Tibial nerve (tissue), 3 donors: ENCODE measurements at regions not wholly inside any gene's neighbourhood (a gene's known extent, or its start where the extent isn't known, plus 50 kb on each side); places are given as distances from the start of the nearest gene placed in this dataset.

Experiments
- CTCF ChIP-seq, 5 experiments: fragments of 200-600 bp in 3 of 5; fragments of 450-650 bp in 2 of 5; sonication (generic) in 3 of 5; IDR thresholded peaks; one replicate each; pipeline ENCODE4 v1.5.1; 2016 to 2019; ENCODE audit warnings: antibody characterized with exemption in 5 of 5, mild to moderate bottlenecking in 3 of 5, moderate library complexity in 2 of 5
- POLR2A ChIP-seq, 2 donors: fragments of 450-650 bp; IDR thresholded peaks; one replicate each; pipeline ENCODE4 v1.6.1; 2017; ENCODE audit warnings: antibody characterized with exemption in 2 of 2, mild to moderate bottlenecking in 2 of 2, moderate library complexity in 2 of 2

GRCh38 chr4:127080141-127080540 lies 552.6 kb upstream of the INTU start:
- TF ChIP-seq POLR2A (IDR thresholded peaks at IDR 0.05) (no peak), CTCF (IDR thresholded peaks at IDR 0.05) (no peak)
